NCI-H1417 (cell line): ENCODE measurements at regions not wholly inside any gene's neighbourhood (a gene's known extent, or its start where the extent isn't known, plus 50 kb on each side); places are given as distances from the start of the nearest gene placed in this dataset.
"Not testable (repeated sequence)": the region's sequence is repeated elsewhere in the genome, so short reads cannot be mapped to it uniquely, and the experiment has no call there.

Experiments
- DNase-seq, 3 experiments: peaks; one replicate each; lab custom pipeline; 2025; lab: John Stamatoyannopoulos, UW

DNA sequence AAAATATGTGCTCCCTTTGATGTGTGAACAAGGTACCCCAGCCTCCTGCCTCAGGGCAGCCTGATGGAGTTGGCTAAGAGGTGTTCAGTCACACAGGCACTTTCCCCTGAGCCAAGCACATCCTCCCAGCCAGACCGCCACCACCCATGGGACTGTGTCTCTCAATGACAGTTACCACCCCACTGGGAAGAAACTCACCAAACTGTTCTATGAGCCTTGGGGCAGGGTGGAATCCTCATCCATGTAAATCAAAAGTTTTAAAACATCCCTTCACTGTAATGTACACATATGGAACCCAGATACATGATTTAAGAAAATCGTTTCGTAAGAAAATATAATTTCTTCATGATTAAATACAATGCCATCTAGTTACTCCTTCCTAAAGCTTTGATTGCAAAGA, 138.4 kb upstream of the LSM14A start:
- no peak for DNase-seq

DNA sequence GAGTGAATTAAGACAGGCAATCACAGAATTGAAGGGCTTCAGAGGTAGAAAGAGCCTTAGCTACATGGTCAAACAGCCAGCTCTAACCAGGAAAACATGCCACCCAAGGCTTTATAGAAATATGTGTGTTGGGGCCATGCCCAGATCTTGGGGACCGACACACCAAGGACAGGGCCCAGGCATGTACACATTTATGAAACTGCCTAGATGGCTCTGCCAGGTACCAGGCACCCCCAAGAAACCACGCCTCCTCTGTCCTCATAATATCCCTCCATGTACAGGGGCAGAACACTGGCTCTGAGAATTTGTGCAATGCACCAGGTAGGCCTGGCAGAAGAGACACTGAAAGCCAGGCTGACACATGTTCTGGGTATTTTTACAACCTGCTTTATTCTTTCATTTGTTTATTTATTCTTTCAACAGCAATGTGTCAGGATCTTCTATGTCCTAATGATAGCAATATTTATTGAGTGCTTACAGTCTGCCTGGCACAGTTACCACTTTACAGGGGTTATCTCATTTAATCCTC, 137.9 kb upstream of the LSM14A start:
- DNase-seq, result no peak

DNA sequence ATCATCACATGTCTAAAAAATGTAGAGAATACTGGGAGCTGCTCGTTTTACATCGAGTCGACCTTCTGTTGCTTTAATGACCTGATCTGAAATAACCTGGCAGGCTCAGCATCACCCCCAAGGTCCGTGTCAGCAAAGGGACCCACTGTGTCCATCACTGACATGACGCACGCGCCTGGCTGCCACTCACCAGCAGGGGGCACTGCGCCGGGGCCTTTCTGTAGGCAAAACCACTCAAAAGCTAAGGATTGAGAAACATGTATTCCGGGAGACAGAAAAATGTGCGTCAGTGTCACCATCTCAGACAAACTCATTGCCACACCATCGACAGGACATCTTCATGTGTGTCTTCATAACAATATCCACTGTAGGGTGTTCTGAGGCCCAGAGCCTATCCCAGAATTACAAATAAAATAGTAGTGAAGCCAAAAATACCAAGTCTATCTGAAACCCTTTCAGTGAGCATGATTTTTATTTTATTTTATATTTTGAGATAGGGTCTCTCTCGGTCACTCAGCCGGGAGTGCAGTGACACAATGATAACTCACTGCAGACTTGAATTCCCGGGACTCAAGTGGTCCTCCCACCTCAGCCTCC, 130.3 kb upstream of the LSM14A start:
- peak in 2 of 3 experiments; percentile 3 to 51 for DNase-seq

DNA sequence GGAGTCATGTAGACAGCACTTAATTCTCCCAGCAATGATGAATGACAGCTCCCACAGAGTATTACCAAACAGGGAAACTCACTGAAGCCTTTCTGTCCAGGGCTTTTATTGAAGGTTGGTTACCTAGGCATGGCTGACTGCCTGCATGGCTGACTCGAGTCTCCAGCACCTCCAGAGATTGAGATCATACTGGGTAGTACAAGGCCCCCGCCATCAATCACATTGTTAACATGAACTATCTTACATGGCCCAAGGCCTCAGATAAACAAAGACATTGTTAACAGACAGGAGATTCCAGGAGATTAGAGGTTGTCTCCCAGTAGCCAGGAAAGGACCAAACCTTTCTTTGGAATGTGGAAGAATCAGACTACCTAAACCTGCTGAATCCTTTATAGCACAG, 128.3 kb upstream of the LSM14A start:
- DNase-seq, result no peak

DNA sequence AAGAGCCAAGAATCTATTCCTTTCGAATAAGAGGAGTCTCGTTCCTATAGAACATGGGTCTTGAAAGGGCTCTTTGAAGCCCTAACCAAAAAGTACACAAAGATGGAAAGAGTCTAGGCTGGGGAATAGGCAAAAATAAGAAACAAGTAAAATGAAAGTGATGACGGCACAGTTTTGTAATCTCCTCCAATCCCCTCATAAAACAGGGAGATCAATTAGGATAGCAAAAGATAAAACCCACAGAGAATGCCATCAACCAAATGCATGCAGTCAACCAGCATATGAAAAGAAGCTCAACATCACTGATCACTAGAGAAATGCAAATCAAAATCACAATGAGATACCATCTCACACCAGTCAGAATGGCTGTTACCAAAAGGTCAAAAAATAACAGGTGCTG, 122.4 kb upstream of the LSM14A start:
- no peak for DNase-seq

DNA sequence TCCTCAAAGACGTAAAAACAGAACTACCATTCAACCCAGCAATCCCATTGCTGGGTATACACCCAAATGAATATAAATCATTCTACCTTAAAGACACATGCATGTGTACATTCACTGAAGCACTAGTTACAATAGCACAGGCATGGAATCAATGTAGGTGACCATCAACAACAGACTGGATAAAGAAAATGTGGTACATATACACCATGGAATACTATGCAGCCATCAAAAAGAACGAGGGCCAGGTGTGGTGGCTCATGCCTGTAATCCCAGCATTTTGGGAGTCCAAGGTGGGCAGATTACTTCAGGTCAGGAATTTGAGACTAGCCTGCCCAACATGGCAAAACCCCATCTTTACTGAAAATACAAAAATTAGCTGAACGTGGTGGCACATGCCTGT, 121.9 kb upstream of the LSM14A start:
- DNase-seq, result not testable (repeated sequence)

DNA sequence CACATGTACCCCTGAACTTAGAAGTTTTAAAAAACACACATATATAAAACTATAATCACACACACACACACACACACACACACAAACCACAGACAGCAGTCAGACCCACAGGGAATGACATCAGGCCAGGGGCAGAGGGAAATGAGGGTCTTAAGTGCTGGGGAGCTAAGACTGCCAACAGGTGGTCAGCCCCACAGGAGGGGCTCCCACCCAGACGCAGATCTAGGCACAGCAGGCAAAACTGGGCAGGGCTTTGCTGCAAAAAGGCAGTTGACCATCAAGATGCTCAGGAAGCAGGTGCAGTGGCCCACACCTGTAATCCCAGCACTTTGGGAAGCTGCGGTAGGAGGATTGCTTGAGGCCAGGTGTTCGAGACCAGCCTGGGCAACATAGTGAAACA, 121.0 kb upstream of the LSM14A start:
- no peak for DNase-seq

DNA sequence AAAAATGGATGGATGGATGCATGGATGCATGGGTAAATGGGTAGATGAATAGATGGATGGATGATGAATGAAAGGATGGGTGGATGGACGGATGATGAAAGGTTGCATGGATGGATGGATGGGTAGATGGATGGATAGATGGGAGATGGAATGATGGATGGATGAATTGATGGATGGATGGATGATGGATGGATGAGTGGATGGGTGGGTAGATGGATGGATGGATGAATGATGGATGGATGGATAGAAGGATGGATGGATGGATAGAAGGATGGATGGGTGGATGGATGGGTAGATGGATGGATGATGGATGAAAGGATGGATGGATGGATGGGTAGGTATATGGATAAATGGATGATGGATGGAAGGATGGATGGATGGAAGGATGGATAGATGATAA, 115.1 kb upstream of the LSM14A start:
- no peak for DNase-seq

DNA sequence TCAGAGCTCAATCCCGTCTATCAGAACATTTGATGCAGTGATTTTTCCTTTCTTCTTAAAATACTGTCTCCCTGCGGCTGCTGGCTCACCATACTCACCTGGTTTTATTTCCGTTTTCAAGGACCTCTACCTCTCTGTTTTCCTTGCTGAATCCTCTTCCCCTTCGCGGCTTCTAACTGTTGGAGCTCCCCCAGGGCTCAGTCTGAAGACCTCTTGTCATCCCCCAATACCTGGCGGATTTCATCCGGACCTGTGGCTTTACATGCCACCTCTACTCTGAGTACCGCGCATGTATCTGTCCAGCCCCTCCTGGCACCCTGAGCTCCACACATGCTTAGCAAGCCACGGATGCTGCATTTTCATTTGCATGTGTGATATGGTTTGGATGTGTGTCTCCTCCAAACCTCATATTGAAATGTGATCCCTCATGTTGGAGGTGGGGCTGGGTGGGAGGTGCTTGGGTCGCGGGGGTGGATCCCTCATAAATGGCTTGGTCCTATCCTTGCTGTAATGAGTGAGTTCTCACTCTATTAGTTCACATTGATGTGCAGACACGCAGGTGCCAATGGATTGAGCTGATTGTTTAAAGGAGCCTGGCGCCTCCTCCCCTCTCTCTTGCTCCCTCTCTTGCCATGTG, 106.2 kb upstream of the LSM14A start:
- no peak for DNase-seq

DNA sequence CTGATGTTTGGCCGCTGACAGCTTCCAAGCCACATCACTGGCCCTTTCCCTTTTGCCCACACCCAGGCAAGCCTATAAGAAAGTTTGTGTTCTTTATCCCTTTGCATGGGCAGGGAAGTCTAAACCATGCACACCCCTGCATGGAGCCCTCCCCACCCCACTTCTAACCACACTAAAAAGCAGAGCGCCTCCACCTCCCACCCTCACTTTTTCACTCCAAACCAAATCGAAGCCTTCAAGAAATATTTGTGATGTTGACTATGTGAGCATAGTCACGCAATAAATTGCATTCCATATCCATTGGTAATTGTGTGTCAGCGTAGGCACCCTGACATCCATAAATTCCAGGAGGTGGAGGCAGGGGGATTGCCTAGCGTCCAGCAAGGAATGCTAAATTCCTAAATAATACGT, 104.4 kb upstream of the LSM14A start:
- no peak for DNase-seq

DNA sequence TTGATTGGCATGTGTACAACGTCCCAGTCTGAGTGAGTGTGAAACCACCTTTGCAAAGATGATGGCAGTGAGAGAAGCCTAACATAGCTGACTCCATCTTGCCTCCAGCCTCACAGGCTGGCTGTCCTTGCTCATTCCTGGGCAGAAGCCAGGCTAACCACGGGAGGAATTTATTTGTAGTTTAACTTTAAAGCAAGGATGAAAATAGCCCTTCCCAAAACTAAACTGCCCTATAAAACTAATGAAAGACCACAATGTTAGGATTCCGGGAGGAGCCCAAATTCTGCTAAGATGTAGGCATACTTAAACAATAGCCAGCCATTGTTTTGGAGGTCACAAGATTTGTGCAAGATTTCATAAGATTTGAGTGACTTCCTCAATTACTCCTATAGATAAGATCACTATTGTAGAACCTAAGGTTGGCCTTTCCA, 96.6 kb upstream of the LSM14A start:
- no peak for DNase-seq

DNA sequence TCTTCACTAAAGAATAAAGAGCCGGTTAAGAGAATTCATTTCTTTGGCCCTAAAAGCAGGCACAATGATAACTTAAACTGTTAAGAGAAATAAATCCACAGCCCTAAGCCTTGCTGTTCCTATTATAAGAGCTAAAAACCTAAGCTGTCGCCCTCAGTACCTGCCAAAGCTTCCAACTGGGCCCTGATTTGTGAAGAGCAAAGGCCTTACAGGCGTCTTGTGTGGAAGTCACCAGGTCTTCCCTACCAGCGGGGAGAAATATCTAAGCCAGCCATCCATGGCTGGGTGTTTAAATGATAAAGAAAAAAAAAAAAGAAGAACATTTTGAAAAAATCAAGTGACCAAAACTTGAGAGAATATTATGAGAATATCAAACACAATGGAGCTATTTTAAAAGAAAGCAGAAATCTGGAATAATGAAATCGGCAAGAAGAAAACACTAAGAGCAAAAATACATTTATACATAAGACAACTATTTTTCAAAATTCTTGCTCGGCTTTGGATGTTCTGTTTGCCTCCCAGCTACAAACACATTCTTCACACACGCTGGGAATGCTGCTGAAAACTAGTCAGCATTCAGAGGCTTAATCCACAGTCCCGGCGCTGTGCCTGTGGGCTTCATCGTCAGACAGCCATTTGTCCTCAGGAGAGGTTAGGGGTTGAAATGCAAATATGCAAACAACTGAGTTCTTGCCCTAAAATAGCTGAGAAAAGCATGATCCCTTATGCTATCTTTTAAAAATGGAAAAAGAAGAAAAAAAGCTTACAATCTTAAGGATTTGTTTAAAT, 89.8 kb upstream of the LSM14A start:
- peak in 1 of 3 experiments; percentile 5 for DNase-seq

DNA sequence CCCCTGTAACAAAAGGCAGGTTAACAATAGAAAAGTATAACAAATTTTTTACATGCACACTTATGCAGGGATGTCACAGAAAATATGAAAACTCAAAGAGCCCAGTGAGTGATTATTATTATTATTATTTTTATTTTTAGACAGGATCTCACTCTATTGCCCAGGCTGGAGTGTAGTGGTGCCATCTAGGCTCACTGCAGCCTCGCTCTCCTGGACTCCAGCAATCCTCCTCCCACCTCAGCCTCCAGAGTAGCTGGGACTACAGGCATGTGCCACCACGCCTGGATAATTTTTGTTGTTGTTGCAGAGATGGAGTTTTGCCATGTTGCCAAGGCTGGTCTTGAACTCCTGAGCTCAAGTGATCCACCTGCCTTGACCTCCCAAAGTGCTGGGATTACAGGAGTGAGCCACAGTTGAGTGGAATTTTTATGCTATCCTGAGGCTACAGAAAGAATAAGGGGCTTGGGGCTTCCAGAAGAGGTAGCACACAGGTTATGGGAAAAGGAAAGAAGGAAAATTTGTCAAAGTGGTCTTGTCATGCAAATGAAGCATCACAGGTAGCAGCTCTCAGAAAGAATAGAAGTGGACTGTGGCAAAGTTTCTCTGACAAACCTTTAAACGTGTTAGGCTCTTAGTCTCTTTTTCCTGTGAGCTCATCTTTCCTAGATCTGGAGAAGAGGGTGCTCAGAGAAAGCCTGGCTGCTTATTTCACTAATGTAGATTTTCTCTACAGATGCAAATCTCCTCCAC, 87.7 kb upstream of the LSM14A start:
- no peak for DNase-seq

DNA sequence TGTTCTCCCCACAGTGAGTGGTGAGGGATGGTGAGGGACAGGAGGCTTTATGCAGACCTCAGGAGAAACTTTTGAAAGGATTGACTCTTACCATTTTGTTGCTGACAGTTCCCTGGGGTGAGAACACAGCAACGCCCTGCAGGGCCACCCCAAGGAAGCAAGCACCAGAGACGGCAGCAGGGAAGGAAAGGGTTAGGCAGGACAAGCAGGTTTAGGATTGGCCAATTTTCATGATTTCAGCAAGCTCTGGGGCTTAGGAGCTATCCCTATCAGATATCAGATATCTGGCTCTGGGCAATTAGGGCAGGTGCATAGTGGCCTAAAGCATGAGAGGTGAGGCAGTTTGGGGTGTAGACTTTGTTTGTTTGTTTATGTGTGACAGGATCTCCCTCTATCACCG, 87.0 kb upstream of the LSM14A start:
- no peak for DNase-seq

DNA sequence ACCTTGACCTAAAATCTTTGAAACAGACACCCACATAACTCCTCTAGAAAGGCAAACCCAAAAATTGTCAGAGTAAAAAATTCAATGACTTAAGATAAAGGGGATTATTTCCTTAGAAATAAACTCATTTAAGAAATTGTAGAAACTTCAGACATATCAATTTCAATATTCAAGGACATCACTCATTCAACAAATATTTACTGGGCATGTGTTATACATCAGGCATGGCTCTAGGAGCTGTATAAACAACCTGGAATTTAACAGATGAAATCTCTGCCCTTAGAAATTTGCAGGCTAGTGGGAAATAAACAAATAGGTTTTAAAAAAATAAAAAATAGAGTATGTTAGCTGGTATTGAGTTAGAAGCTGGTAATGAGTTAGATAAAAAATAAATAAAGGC, 84.0 kb upstream of the LSM14A start:
- no peak for DNase-seq

DNA sequence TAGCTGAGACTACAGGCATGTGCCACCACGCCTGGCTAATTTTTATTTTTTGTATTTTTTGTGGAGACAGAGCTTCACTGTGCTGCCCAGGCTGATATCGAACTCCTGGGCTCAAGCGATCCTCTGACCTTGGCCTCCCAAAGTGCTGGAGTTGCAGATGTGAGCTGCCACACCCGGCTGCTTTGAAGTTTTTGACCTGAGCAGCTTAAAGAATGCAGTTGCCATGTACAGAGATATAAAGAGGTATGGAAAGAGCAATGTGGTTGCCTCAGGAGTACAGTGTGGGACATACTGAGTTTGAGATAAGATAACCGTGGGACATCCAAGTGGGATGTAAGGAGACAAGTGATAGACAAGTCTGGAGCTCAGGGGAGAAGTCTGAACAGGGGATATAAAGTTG, 82.7 kb upstream of the LSM14A start:
- DNase-seq, result no peak

DNA sequence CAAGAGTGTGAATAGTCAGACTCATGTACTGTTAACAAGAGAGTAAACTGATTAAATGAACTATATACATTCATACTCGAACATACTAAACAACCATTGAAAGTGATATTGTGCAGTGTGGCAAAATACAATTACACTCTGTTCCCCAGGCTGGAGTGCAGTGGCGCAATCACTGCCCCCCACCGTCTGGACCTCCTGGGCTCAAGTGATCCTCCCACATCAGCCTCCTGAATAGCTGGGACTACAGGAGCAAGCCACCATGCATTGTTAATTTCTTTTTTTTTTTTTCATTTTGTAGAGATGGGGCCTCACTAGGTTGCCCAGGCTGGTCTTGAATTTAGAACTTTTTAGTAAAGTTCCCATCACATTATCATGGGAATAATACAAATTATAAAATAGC, 77.3 kb upstream of the LSM14A start:
- no peak for DNase-seq

DNA sequence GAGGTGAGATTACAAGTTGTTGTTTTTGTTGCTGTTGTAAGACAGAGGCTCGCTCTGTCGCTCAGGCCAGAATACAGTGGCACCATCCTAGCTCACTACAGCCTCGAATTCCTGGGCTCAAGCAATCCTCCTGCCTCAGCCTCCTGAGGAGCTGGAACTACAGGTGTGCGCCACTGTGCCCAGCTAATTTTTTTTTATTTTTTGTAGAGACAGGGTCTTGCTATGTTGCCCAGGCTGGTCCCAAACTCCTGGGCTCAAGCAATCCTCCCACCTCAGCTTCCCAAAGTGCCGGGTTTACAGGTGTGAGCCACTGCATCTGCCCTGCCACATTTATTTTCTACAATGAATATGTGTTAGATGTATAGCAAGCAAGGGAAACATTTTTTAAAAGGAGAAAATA, 76.9 kb upstream of the LSM14A start:
- not testable (repeated sequence) for DNase-seq

DNA sequence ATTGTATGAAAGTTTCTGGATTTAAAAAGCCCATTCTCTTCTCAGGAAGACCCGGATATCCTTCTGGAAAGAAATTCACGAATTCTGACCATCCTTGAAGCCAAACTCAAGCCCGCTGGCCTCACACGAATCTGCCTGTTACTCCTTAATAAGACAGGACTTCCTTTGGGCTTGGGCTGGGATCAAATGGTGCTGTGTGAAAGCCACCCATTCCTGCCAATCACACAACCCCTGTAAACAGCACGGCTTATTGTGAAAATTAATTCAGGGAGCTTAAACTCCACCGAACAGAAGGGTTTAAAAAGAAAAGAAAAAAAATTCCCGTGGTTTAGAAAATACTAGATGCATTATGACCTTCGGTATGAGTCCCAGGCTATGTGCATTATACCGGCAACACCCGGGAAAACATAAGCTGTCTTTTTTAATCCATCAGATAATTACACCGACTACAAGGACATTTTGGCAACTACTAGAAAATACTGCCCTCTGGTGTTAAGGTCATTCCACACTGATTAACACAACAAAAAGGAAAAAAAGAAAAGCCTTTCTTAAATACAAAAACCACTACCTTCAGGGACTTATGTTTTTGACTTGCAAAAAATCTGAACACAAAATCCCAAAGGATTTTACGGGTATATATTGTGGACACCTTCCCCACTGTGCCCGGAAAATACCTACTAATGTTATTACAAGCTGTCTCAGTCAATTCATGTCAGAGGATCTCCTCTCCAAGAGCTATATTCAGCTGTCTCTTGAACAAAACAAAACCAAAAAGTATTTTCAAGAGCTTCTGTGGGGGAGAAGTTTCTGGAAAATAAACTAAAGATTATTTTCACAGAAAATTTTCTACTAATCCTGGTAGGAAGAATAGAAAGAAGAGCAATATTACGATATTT, 76.0 kb upstream of the LSM14A start:
- DNase-seq, result peak; percentile 33 to 80 (median 41)

DNA sequence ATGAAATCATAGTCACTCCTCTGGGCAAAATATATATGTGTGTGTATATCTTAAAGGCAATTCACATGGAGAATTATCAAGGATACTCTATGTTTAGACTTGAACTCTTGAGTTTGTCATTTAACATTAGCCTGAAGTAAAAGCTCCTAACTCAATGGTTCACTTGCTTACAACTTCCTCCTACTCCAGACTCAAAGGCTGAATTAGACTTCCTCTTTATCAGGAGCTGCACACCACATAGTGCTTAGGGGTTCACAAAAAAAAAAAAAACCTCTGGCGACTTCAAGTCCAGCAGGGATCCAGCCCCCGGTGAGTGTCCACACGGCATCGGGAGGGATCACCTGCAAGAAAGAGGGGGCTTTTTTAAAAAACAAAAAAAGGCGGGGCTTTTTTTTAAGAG, 68.2 kb upstream of the LSM14A start:
- no peak for DNase-seq

DNA sequence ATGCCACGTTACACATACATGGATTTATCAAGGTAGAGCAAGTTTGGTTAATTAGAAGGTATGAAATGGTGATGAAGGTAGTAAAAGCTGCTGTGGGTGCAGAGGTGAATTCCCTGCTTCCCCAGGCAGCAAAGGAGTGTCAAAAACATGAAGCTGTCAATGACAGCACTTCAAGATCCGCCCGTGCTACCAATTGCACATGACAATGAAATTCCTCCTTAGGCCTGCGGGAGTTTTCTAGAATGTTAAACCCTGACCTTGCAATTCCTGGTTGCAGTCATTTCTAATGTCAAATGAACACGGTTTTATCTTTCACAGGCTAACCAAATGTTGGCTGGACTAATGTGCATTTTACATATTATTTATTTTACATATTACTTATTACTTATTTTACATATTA, 67.7 kb upstream of the LSM14A start:
- no peak for DNase-seq
